ENCODE measurements at regions not wholly inside any gene's neighbourhood (a gene's known extent, or its start where the extent isn't known, plus 50 kb on each side); places are given as distances from the start of the nearest gene placed in this dataset.

GRCh38 chr2:35297403-35297802, 1058.2 kb upstream of the CRIM1 start:
- H3K4me3 ChIP-seq (ENCODE audit: low read depth, low read length): no peak overlapping the region
- no peak for DNase-seq (ENCODE audit: low read depth)
- TF ChIP-seq POLR2A (IDR thresholded peaks at IDR 0.05; ENCODE audit: extremely low read depth, insufficient read length) (no peak), CTCF (IDR thresholded peaks at IDR 0.05; ENCODE audit: low read depth, low read length) (no peak), MAX (IDR thresholded peaks at IDR 0.05; ENCODE audit: low read depth, low read length) (no peak), MYC (IDR thresholded peaks at IDR 0.05; ENCODE audit: low read depth, low read length) (no peak)

DNA sequence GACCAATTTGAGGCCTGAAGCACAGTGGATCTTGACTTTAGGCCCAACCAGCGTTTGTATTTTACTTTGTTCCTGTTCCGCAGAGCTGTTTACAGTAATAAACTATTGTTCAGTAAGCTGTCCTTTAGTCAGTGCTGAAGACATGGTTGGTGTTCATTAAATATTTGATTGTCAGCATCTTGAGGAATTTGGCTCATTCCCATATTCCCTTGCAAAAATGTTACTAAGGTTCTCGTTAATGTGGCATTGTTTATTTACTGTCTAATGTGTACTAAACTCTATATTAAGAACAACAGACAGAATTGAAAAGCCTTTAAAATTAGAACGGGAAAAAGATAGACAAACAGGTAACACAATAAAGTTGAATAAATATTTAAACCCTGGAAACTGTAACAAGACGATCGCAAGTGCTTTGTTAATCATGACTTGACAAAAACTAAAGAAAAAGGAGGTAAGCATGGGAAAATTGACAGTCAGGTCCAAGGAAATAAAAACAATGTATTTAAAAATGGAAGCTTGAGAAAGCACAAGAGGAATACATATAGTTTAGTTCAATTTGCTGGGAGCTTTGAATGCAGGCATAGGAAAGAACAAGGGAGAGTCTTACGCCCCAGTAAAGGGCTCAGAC, 1060.8 kb upstream of the CRIM1 start:
- no peak for TF ChIP-seq MYC (IDR thresholded peaks at IDR 0.05; ENCODE audit: low read depth, low read length)
- no peak for TF ChIP-seq MAX (IDR thresholded peaks at IDR 0.05; ENCODE audit: low read depth, low read length)
- H3K4me3 ChIP-seq (ENCODE audit: low read depth, low read length): no peak overlapping the region
- no peak for DNase-seq (ENCODE audit: low read depth)

DNA sequence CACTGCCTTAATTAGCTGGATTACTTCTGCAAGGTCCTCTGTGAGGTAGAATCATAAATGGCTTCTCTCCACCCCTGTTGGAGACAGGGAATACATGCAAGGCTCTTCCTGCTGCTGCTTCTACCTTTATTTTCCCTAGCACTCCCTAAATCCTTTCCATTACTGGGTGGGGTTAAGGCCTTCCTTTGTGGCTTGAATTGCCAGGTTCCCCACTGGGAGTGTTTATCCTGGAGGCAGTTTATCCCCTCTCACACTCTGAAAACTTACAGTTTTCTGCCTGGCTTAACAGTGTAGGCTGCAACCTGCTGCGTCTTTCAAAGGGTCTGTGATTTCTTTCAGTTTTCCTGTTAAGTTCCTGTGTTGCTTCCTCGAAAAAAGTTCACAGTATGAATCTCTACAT, 1062.3 kb upstream of the CRIM1 start:
- TF ChIP-seq MAX (IDR thresholded peaks at IDR 0.05; ENCODE audit: low read depth, low read length) (no peak), POLR2A (IDR thresholded peaks at IDR 0.05; ENCODE audit: extremely low read depth, insufficient read length) (no peak)
- H3K4me3 ChIP-seq (ENCODE audit: low read depth, low read length): no peak overlapping the region
- DNase-seq (ENCODE audit: low read depth): no peak

DNA sequence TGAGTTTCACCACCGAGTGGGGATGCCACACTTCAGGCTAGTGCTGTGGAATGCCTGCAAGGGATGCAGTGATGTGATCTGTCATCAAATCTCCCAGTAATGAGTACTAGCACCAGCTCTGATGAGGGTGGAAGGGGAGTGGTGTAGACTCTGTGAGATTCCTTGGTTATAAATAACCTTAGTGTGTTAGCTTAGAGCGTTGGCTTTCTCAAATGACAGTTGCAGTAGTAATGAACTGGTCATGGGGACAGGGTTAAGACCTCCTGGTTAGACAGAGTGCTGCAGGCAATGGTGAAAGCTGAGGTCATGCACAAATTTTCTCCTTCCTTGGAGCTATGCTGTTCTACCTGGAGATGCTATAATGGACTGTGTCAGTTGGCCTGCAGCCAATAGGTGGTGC, 1063.4 kb upstream of the CRIM1 start:
- DNase-seq (ENCODE audit: low read depth): no peak
- TF ChIP-seq MYC (IDR thresholded peaks at IDR 0.05; ENCODE audit: low read depth, low read length): no peak
- no peak for TF ChIP-seq POLR2A (IDR thresholded peaks at IDR 0.05; ENCODE audit: extremely low read depth, insufficient read length)
- TF ChIP-seq MAX (IDR thresholded peaks at IDR 0.05; ENCODE audit: low read depth, low read length): no peak
- TF ChIP-seq CTCF (IDR thresholded peaks at IDR 0.05; ENCODE audit: low read depth, low read length): no peak
- H3K4me3 ChIP-seq (ENCODE audit: low read depth, low read length): no peak overlapping the region

GRCh38 chr2:35281702-35282101, 1073.9 kb upstream of the CRIM1 start:
- DNase-seq (ENCODE audit: low read depth): no peak
- TF ChIP-seq MAX (IDR thresholded peaks at IDR 0.05; ENCODE audit: low read depth, low read length) (no peak), MYC (IDR thresholded peaks at IDR 0.05; ENCODE audit: low read depth, low read length) (no peak), CTCF (IDR thresholded peaks at IDR 0.05; ENCODE audit: low read depth, low read length) (no peak), POLR2A (IDR thresholded peaks at IDR 0.05; ENCODE audit: extremely low read depth, insufficient read length) (no peak)
- H3K4me3 ChIP-seq (ENCODE audit: low read depth, low read length): no peak overlapping the region

GRCh38 chr2:35255826-35256225, 1099.8 kb upstream of the CRIM1 start:
- no peak for DNase-seq (ENCODE audit: low read depth)

More at GRCh38 chr2:35255826-35256225, 1099.8 kb upstream of the CRIM1 start:
- no peak overlapping the region for H3K4me3 ChIP-seq (ENCODE audit: low read depth, low read length)
- no peak for TF ChIP-seq MYC (IDR thresholded peaks at IDR 0.05; ENCODE audit: low read depth, low read length)
- no peak for TF ChIP-seq CTCF (IDR thresholded peaks at IDR 0.05; ENCODE audit: low read depth, low read length)
- TF ChIP-seq POLR2A (IDR thresholded peaks at IDR 0.05; ENCODE audit: extremely low read depth, insufficient read length): no peak
- TF ChIP-seq MAX (IDR thresholded peaks at IDR 0.05; ENCODE audit: low read depth, low read length): no peak
